PC-3 (cell line): ENCODE measurements at regions not wholly inside any gene's neighbourhood (a gene's known extent, or its start where the extent isn't known, plus 50 kb on each side); places are given as distances from the start of the nearest gene placed in this dataset.

Experiments used
- ATAC-seq: fragments of 200-7000 bp; cut with Tn5 transposase; 2 replicates; pipeline ENCODE4 v1.9.1; 2020; ENCODE audit warnings: mild to moderate bottlenecking, moderate library complexity
- BruUV-seq: library from RNA; stranded (reverse); fragments of 400-500 nt; replicated peaks from 2 replicates; lab custom pipeline; 2021; lab: Mats Ljungman, UMichigan
- CTCF ChIA-PET: fragments of 300-600 bp; sonication (Branson Sonifier 250); formaldehyde crosslinking; loops from one replicate; lab custom pipeline; 2022; ENCODE audit warnings: antibody characterized with exemption; lab: Charles Lee
- POLR2A ChIA-PET: fragments of 300-600 bp; sonication (Branson Sonifier 250); formaldehyde crosslinking; loops from one replicate; lab custom pipeline; 2022; ENCODE audit warnings: antibody characterized with exemption; ENCODE audit not compliant: unreplicated experiment; lab: Charles Lee
- DNase-seq: peaks from one replicate; pipeline ENCODE4 v3.0.0-alpha.2; 2015
- H2AFZ ChIP-seq: fragments of 300-600 bp; sonication (generic); 2 replicates; pipeline ENCODE4 v1.6.0; 2016; ENCODE audit warnings: antibody characterized with exemption, low read length
- H3F3A ChIP-seq: fragments of 300-600 bp; sonication (generic); one replicate; pipeline ENCODE4 v1.6.0; 2017; ENCODE audit warnings: antibody characterized with exemption, low read length, control low read depth, mild to moderate bottlenecking; ENCODE audit not compliant: unreplicated experiment
- H3K27ac ChIP-seq: fragments of 300-600 bp; sonication (generic); 2 replicates; pipeline ENCODE4 v1.5.1; 2016; ENCODE audit warnings: mild to moderate bottlenecking, low read length
- H3K27me3 ChIP-seq: fragments of 300-600 bp; sonication (generic); 2 replicates; pipeline ENCODE4 v1.6.1; 2016; ENCODE audit warnings: low read length, mixed read lengths
- H3K36me3 ChIP-seq: fragments of 300-600 bp; sonication (generic); 2 replicates; pipeline ENCODE4 v1.6.1; 2016; ENCODE audit warnings: low read depth, mixed run types, low read length, mixed read lengths
- H3K4me1 ChIP-seq: fragments of 300-600 bp; sonication (generic); 2 replicates; pipeline ENCODE4 v1.5.1; 2016; ENCODE audit warnings: low read length; ENCODE audit not compliant: insufficient read depth
- H3K4me2 ChIP-seq: fragments of 300-600 bp; sonication (generic); 2 replicates; pipeline ENCODE4 v1.6.0; 2016; ENCODE audit warnings: low read length
- H3K4me3 ChIP-seq: fragments of 300-600 bp; sonication (generic); 2 replicates; pipeline ENCODE4 v1.5.1; 2016; ENCODE audit warnings: mild to moderate bottlenecking, low read length, mixed read lengths
- H3K79me2 ChIP-seq: fragments of 300-600 bp; sonication (generic); 2 replicates; pipeline ENCODE4 v1.6.1; 2017; ENCODE audit warnings: low read length, mixed read lengths
- H3K9ac ChIP-seq: fragments of 300-600 bp; sonication (generic); 2 replicates; pipeline ENCODE4 v1.6.0; 2016; ENCODE audit warnings: mild to moderate bottlenecking, low read length
- H3K9me2 ChIP-seq: fragments of 300-600 bp; sonication (generic); replicated peaks from 2 replicates; pipeline ENCODE4 v1.6.1; 2016; ENCODE audit warnings: mixed run types, low read length, mixed read lengths
- H3K9me3 ChIP-seq: fragments of 300-600 bp; sonication (generic); 2 replicates; pipeline ENCODE4 v1.6.1; 2016; ENCODE audit warnings: low read length, mixed read lengths
- H4K20me1 ChIP-seq: fragments of 300-600 bp; sonication (generic); 2 replicates; pipeline ENCODE4 v1.6.1; 2016; ENCODE audit warnings: low read length, mixed read lengths
- EZH2 ChIP-seq: fragments of 300-600 bp; sonication (generic); IDR thresholded peaks from one replicate; pipeline ENCODE4 v1.6.1; 2017; ENCODE audit warnings: antibody characterized with exemption, mild to moderate bottlenecking, low read length; ENCODE audit not compliant: unreplicated experiment
- EZH2phosphoT487 ChIP-seq: fragments of 300-600 bp; sonication (generic); IDR thresholded peaks from 2 replicates; pipeline ENCODE4 v1.6.1; 2018; ENCODE audit warnings: mild to moderate bottlenecking, antibody characterized with exemption, low read length, borderline replicate concordance
- intact Hi-C: fragments of 100-400 bp; cut with micrococcal nuclease; formaldehyde crosslinking; loops from 2 replicates; pipeline ENCODE4 v1.9.0; 2023
- TF ChIP-seq, protein P1 (sequence below): fragments of 300-600 bp; sonication (generic); conservative IDR thresholded peaks from 2 replicates; pipeline ENCODE4 v1.5.1; 2017; ENCODE audit warnings: antibody characterized with exemption, low read depth, mild to moderate bottlenecking, low read length

DNA sequence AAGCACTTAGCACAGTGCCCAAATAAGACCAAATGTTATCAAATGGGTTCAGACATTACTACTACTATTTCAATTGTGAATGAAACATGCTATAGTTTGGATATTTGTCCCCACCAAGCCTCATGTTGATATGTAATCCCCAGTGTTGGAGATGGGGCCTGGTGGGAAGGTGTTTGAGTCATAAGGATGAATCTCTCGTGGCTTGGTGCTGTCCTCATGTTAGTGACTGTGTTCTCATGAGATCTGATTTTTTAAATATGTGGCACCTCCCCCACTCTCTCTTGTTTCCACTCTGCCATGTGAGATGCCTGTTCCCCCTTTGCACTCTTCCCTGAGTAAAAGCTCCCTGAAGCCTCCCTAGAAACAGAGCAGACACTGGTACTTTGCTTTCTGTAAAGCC is 148.7 kb upstream of the TGFBR2 start:
- no peak overlapping the region for H3K4me3 ChIP-seq
- no TSS peak for BruUV-seq
- DNase-seq (no peak), ATAC-seq (no peak)
- H3K79me2 ChIP-seq: no peaks in the 10 kb centered on the region
- CTCF ChIA-PET: no interaction called here
- H3K4me1 ChIP-seq: peaks cover 9% of the 10 kb centered on the region
- H3K36me3 ChIP-seq: no peaks in the 10 kb centered on the region
- H3F3A ChIP-seq: no peaks in the 10 kb centered on the region
- TF ChIP-seq, protein P1, sequence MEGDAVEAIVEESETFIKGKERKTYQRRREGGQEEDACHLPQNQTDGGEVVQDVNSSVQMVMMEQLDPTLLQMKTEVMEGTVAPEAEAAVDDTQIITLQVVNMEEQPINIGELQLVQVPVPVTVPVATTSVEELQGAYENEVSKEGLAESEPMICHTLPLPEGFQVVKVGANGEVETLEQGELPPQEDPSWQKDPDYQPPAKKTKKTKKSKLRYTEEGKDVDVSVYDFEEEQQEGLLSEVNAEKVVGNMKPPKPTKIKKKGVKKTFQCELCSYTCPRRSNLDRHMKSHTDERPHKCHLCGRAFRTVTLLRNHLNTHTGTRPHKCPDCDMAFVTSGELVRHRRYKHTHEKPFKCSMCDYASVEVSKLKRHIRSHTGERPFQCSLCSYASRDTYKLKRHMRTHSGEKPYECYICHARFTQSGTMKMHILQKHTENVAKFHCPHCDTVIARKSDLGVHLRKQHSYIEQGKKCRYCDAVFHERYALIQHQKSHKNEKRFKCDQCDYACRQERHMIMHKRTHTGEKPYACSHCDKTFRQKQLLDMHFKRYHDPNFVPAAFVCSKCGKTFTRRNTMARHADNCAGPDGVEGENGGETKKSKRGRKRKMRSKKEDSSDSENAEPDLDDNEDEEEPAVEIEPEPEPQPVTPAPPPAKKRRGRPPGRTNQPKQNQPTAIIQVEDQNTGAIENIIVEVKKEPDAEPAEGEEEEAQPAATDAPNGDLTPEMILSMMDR: no peak
- TF ChIP-seq EZH2phosphoT487 (no peak), EZH2 (no peak)
- H3K9me2 ChIP-seq: no peaks in the 10 kb centered on the region
- POLR2A ChIA-PET: no interaction called here
- no peak overlapping the region for H3K27ac ChIP-seq
- no peaks in the 10 kb centered on the region for H3K27me3 ChIP-seq
- no peak overlapping the region for H3K9ac ChIP-seq
- no peaks in the 10 kb centered on the region for H3K9me3 ChIP-seq
- H3K4me2 ChIP-seq: no peak overlapping the region
- H2AFZ ChIP-seq: no peak overlapping the region
- H4K20me1 ChIP-seq: no peaks in the 10 kb centered on the region
- intact Hi-C loops: no loop called here

GRCh38 chr3:30458376-30459171 is 147.8 kb upstream of the TGFBR2 start:
- no peak overlapping the region for H3K4me2 ChIP-seq
- no peak overlapping the region for H3K27ac ChIP-seq
- ATAC-seq (no peak), DNase-seq (no peak)
- H3K4me1 ChIP-seq: peaks cover 14% of the 10 kb centered on the region
- H4K20me1 ChIP-seq: no peaks in the 10 kb centered on the region
- no peaks in the 10 kb centered on the region for H3K36me3 ChIP-seq
- no peak overlapping the region for H3K4me3 ChIP-seq
- H3K27me3 ChIP-seq: no peaks in the 10 kb centered on the region
- H3K9ac ChIP-seq: no peak overlapping the region
- H2AFZ ChIP-seq: no peak overlapping the region
- no TSS peak for BruUV-seq
- TF ChIP-seq EZH2phosphoT487 (no peak), EZH2 (no peak)
- TF ChIP-seq, protein P1: no peak
- no peaks in the 10 kb centered on the region for H3K9me2 ChIP-seq
- no peaks in the 10 kb centered on the region for H3K79me2 ChIP-seq
- no peaks in the 10 kb centered on the region for H3F3A ChIP-seq
- POLR2A ChIA-PET: no interaction called here
- intact Hi-C loops: no loop called here
- CTCF ChIA-PET: no interaction called here
- H3K9me3 ChIP-seq: no peaks in the 10 kb centered on the region

- no peak overlapping the region for H3K9ac ChIP-seq
- H3F3A ChIP-seq: no peaks in the 10 kb centered on the region
- TF ChIP-seq EZH2phosphoT487: no peak
- TF ChIP-seq, protein P1: no peak
- no peak for TF ChIP-seq EZH2
- H3K27me3 ChIP-seq: no peaks in the 10 kb centered on the region
- BruUV-seq: no TSS peak
- no peak for ATAC-seq
- CTCF ChIA-PET: no interaction called here
- no peak overlapping the region for H2AFZ ChIP-seq
- no peaks in the 10 kb centered on the region for H3K36me3 ChIP-seq
- H3K4me3 ChIP-seq: no peak overlapping the region
- intact Hi-C loops: no loop called here
- no peaks in the 10 kb centered on the region for H3K9me3 ChIP-seq
- H3K79me2 ChIP-seq: no peaks in the 10 kb centered on the region
- POLR2A ChIA-PET: no interaction called here
- no peak overlapping the region for H3K27ac ChIP-seq
- H4K20me1 ChIP-seq: no peaks in the 10 kb centered on the region
- peaks cover 14% of the 10 kb centered on the region for H3K4me1 ChIP-seq
- H3K4me2 ChIP-seq: no peak overlapping the region
- DNase-seq: no peak
- no peaks in the 10 kb centered on the region for H3K9me2 ChIP-seq
Observed at GRCh38 chr3:30461311-30461710, 145.1 kb upstream of the TGFBR2 start.
